OCI-LY1 (cell line): ENCODE measurements at regions not wholly inside any gene's neighbourhood (a gene's known extent, or its start where the extent isn't known, plus 50 kb on each side); places are given as distances from the start of the nearest gene placed in this dataset.

Experiments used
- EZH2 ChIP-seq: fragments of 200-600 bp; sonication (generic), shearing (Covaris generic); IDR thresholded peaks from 2 replicates; pipeline ENCODE4 v1.8.0; 2017; ENCODE audit warnings: borderline replicate concordance, mixed run types, mild to moderate bottlenecking, antibody characterized with exemption, low read length, moderate library complexity, mixed read lengths
- TF ChIP-seq, protein P1 (sequence below): fragments of 200-600 bp; sonication (generic), shearing (Covaris generic); IDR thresholded peaks from 2 replicates; pipeline ENCODE4 v1.5.1; 2017; ENCODE audit warnings: mild to moderate bottlenecking, antibody characterized with exemption, low read length, moderate library complexity, mixed read lengths

DNA sequence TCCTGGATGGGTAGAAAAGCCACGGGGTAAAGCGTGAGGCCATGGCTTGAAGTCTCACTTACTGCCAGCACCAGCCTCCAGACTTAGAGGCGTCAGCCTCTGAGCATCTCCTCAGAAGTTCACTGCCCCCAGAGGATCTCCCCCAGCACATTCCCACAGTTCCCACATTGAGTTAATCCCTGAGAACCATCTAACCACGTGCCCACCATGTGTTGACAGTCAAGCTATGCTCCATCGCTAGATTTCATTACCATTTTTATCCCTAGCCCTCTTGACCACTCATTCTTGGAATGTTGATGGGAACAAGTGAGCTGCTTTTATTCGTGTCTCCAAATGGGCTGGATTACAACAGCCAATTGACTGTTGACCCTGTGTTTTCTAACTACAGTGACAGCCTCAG is 283.3 kb upstream of the IRX1 start:
- no peak for TF ChIP-seq EZH2
- TF ChIP-seq, protein P1, sequence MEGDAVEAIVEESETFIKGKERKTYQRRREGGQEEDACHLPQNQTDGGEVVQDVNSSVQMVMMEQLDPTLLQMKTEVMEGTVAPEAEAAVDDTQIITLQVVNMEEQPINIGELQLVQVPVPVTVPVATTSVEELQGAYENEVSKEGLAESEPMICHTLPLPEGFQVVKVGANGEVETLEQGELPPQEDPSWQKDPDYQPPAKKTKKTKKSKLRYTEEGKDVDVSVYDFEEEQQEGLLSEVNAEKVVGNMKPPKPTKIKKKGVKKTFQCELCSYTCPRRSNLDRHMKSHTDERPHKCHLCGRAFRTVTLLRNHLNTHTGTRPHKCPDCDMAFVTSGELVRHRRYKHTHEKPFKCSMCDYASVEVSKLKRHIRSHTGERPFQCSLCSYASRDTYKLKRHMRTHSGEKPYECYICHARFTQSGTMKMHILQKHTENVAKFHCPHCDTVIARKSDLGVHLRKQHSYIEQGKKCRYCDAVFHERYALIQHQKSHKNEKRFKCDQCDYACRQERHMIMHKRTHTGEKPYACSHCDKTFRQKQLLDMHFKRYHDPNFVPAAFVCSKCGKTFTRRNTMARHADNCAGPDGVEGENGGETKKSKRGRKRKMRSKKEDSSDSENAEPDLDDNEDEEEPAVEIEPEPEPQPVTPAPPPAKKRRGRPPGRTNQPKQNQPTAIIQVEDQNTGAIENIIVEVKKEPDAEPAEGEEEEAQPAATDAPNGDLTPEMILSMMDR = no peak
